ENCODE measurements at regions not wholly inside any gene's neighbourhood (a gene's known extent, or its start where the extent isn't known, plus 50 kb on each side); places are given as distances from the start of the nearest gene placed in this dataset.
A peak's percentile ranks its signal among the peaks of the same experiment; 100 is the strongest.

- Histone ChIP-seq H3K4me1 (peaks cover 86% of the 10 kb centered on the region), H3K36me3 (no peaks in the 10 kb centered on the region), H3K4me3 (no peak overlapping the region), H3K9me3 (no peaks in the 10 kb centered on the region), H3K27me3 (ENCODE audit: low read depth) (no peaks in the 10 kb centered on the region), H3K27ac (peak overlapping the region; percentile 86)
- TF ChIP-seq CTCF (IDR thresholded peaks at IDR 0.05): no peak
- intact Hi-C loops (cut with DNase I): no loop called here
- no peak for DNase-seq
- no peak for ATAC-seq
Observed at GRCh38 chr1:234958066-234958705, 170.5 kb downstream of the TOMM20 start.

- intact Hi-C loops (cut with DNase I): no loop called here
- H3K4me1 ChIP-seq: peaks cover 80% of the 10 kb centered on the region
- H3K36me3 ChIP-seq: no peaks in the 10 kb centered on the region
- no peak overlapping the region for H3K4me3 ChIP-seq
- no peak for TF ChIP-seq CTCF (IDR thresholded peaks at IDR 0.05)
- no peaks in the 10 kb centered on the region for H3K9me3 ChIP-seq
- DNase-seq (no peak), ATAC-seq (no peak)
- no peak overlapping the region for H3K27ac ChIP-seq
- no peaks in the 10 kb centered on the region for H3K27me3 ChIP-seq (ENCODE audit: low read depth)
Observed at GRCh38 chr1:234957330-234958065, 171.1 kb downstream of the TOMM20 start.

GRCh38 chr1:234956821-234957329 is 171.8 kb downstream of the TOMM20 start:
- Histone ChIP-seq H3K4me3 (no peak overlapping the region), H3K36me3 (no peaks in the 10 kb centered on the region), H3K9me3 (no peaks in the 10 kb centered on the region), H3K4me1 (peaks cover 73% of the 10 kb centered on the region), H3K27me3 (ENCODE audit: low read depth) (no peaks in the 10 kb centered on the region), H3K27ac (no peak overlapping the region)
- ATAC-seq: no peak
- DNase-seq: no peak
- no peak for TF ChIP-seq CTCF (IDR thresholded peaks at IDR 0.05)
- intact Hi-C loops (cut with DNase I): no loop called here

- intact Hi-C loops (cut with DNase I): no loop called here
- Histone ChIP-seq H3K27me3 (ENCODE audit: low read depth) (no peaks in the 10 kb centered on the region), H3K36me3 (no peaks in the 10 kb centered on the region), H3K9me3 (no peaks in the 10 kb centered on the region), H3K27ac (peak overlapping the region; percentile 76), H3K4me1 (peaks cover 57% of the 10 kb centered on the region), H3K4me3 (no peak overlapping the region)
- ATAC-seq (peak; percentile 75 to 85), DNase-seq (peak; percentile 79)
- no peak for TF ChIP-seq CTCF (IDR thresholded peaks at IDR 0.05)
Observed at GRCh38 chr1:234955107-234955731, 173.4 kb downstream of the TOMM20 start.

GRCh38 chr1:234954613-234955012 is 174.0 kb downstream of the TOMM20 start:
- no peak overlapping the region for H3K4me3 ChIP-seq
- DNase-seq: no peak
- peak overlapping the region; percentile 76 for H3K27ac ChIP-seq
- H3K4me1 ChIP-seq: peaks cover 51% of the 10 kb centered on the region
- ATAC-seq: no peak
- H3K9me3 ChIP-seq: no peaks in the 10 kb centered on the region
- intact Hi-C loops (cut with DNase I): no loop called here
- no peaks in the 10 kb centered on the region for H3K36me3 ChIP-seq
- TF ChIP-seq CTCF (IDR thresholded peaks at IDR 0.05): no peak
- no peaks in the 10 kb centered on the region for H3K27me3 ChIP-seq (ENCODE audit: low read depth)
